Testis (tissue), 2 donors: ENCODE measurements at regions not wholly inside any gene's neighbourhood (a gene's known extent, or its start where the extent isn't known, plus 50 kb on each side); places are given as distances from the start of the nearest gene placed in this dataset.

Experiments used
- DNase-seq: peaks from one replicate; pipeline ENCODE4 v3.0.0-alpha.2; 2019
- H3K27ac ChIP-seq, 2 donors: fragments of 200-600 bp; sonication (generic); one replicate each; pipeline ENCODE4 v1.5.1; 2019
- H3K27me3 ChIP-seq: fragments of 200-600 bp; sonication (generic); one replicate; pipeline ENCODE4 v1.5.1; 2019
- H3K36me3 ChIP-seq: fragments of 200-600 bp; sonication (generic); one replicate; pipeline ENCODE4 v1.5.1; 2017; ENCODE audit warnings: low read depth; ENCODE audit errors: missing control alignments
- H3K4me1 ChIP-seq: fragments of 200-600 bp; sonication (generic); one replicate; pipeline ENCODE4 v1.5.1; 2019
- H3K4me3 ChIP-seq, 2 donors: fragments of 200-600 bp; sonication (generic); one replicate each; pipeline ENCODE4 v1.5.1; 2017 to 2019
- H3K9me3 ChIP-seq: fragments of 200-600 bp; sonication (generic); one replicate; pipeline ENCODE4 v1.5.1; 2017
- CTCF ChIP-seq, 3 experiments: fragments of 450-650 bp in 2 of 3; fragments of 200-600 bp in 1 of 3; sonication (generic) in 1 of 3; IDR thresholded peaks; one replicate each; pipeline ENCODE4 v1.5.1; 2016 to 2019; ENCODE audit warnings: antibody characterized with exemption in 3 of 3, mild to moderate bottlenecking in 2 of 3, moderate library complexity in 1 of 3
- POLR2A ChIP-seq: fragments of 450-650 bp; IDR thresholded peaks from one replicate; pipeline ENCODE4 v1.6.1; 2017; ENCODE audit warnings: antibody characterized with exemption, mild to moderate bottlenecking, moderate library complexity
- WGBS, 2 donors: methylation state at CpG; one replicate each; pipeline ENCODE4 v1.1.5; 2018; 5-methylcytosine and 5-hydroxymethylcytosine counted together
- intact Hi-C: fragments of 100-400 bp; cut with DNase I; formaldehyde crosslinking; loops from one replicate; pipeline ENCODE4 v1.15.1; 2023; ENCODE audit warnings: low total_unique reads

- TF ChIP-seq CTCF (IDR thresholded peaks at IDR 0.05) (no peak), POLR2A (no peak)
- 69 to 74% methylated on average over 6 of the region's 6 CpGs for WGBS, 2 donors
- intact Hi-C loops, result no loop called here
- no peak overlapping the region for H3K27ac ChIP-seq
- no peaks in the 10 kb centered on the region for H3K4me1 ChIP-seq
- DNase-seq, result no peak
- H3K4me3 ChIP-seq, result no peak overlapping the region
- no peaks in the 10 kb centered on the region for H3K36me3 ChIP-seq
- no peaks in the 10 kb centered on the region for H3K9me3 ChIP-seq
- no peaks in the 10 kb centered on the region for H3K27me3 ChIP-seq
Observed at GRCh38 chr3:118808723-118809122, 225.9 kb downstream of the IGSF11 start.

- no peaks in the 10 kb centered on the region for H3K9me3 ChIP-seq
- 65 to 69% methylated on average over 9 of the region's 9 CpGs for WGBS, 2 donors
- no peak for TF ChIP-seq CTCF (IDR thresholded peaks at IDR 0.05)
- no peak for TF ChIP-seq POLR2A
- intact Hi-C loops, result no loop called here
- H3K4me3 ChIP-seq, result no peak overlapping the region
- DNase-seq, result no peak
- H3K27ac ChIP-seq, result no peak overlapping the region
- H3K27me3 ChIP-seq, result no peaks in the 10 kb centered on the region
- H3K36me3 ChIP-seq, result no peaks in the 10 kb centered on the region
- no peaks in the 10 kb centered on the region for H3K4me1 ChIP-seq
Observed at GRCh38 chr3:118809696-118810498, 224.7 kb downstream of the IGSF11 start.

GRCh38 chr3:118810499-118811035, 224.1 kb downstream of the IGSF11 start:
- WGBS, 2 donors, result 58 to 60% methylated on average over 10 of the region's 10 CpGs
- Histone ChIP-seq H3K27me3 (no peaks in the 10 kb centered on the region), H3K4me3 (no peak overlapping the region), H3K27ac (peak overlapping the region in 1 of 2 donors; percentile 14), H3K36me3 (no peaks in the 10 kb centered on the region), H3K4me1 (no peaks in the 10 kb centered on the region), H3K9me3 (no peaks in the 10 kb centered on the region)
- intact Hi-C loops, result no loop called here
- peak; percentile 43 for DNase-seq
- no peak for TF ChIP-seq CTCF (IDR thresholded peaks at IDR 0.05)

GRCh38 chr3:118811236-118811732, 223.4 kb downstream of the IGSF11 start:
- intact Hi-C loops, result no loop called here
- Histone ChIP-seq H3K9me3 (no peaks in the 10 kb centered on the region), H3K4me3 (no peak overlapping the region), H3K27ac (no peak overlapping the region), H3K36me3 (no peaks in the 10 kb centered on the region), H3K4me1 (no peaks in the 10 kb centered on the region), H3K27me3 (no peaks in the 10 kb centered on the region)
- TF ChIP-seq CTCF (IDR thresholded peaks at IDR 0.05) (no peak), POLR2A (no peak)
- no peak for DNase-seq
- 73 to 78% methylated on average over 3 of the region's 3 CpGs for WGBS, 2 donors
